ENCODE measurements at regions not wholly inside any gene's neighbourhood (a gene's known extent, or its start where the extent isn't known, plus 50 kb on each side); places are given as distances from the start of the nearest gene placed in this dataset.

GRCh38 chr5:175805256-175806011 is 65.9 kb upstream of the CPLX2 start:
- no peak for DNase-seq (ENCODE audit: low spot score)

DNA sequence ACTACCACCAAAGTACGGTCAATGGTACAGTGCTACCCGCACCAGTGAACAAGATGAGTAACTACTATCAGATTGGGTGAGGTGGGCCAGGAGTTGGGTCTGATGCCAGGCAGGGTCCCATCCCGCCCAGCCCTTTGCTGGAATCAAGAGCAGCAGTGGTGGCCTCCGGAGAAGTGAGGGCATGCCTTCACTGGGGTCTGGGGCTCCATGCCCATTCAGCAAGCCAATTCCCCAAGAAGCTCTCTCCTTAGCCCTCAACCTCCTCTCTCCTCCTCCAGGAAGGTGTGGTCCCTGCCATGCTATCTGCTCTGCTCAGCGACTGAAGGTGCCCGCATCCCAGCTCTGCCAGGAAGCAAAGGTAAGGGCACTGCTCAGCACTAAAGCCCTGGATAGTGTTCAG is 62.7 kb upstream of the CPLX2 start:
- no peak for DNase-seq (ENCODE audit: low spot score)

DNA sequence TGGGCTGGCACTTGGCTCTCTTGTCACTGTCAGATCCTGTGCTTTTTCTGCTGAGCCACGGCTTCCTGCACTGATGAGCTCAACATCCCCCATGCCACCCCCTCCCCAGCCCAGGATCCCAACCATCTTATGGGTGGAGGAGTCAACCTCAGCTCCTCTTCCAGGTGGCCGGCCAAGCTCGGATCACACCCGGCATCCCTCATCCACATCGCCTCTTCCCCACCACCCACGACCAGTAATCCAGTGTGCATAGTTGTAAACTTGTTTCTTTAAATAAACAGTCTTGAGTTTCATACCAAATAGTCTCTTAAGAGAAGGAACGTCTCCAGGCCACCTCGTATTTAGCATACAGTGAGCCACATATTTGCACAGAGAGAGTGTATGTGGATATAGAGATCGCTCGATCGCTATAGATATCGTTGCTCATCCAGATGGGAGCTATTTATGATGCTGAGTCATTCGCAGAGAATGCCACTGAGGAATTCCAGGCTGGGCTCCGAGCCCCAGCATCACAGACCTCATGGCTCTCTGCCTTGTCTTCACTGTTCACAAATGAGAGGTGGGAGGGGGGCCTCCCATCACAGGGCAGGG is 61.8 kb upstream of the CPLX2 start:
- peak; percentile 84 for DNase-seq (ENCODE audit: low spot score)

GRCh38 chr5:175810457-175810856 is 60.9 kb upstream of the CPLX2 start:
- DNase-seq (ENCODE audit: low spot score): no peak

- DNase-seq (ENCODE audit: low spot score): no peak
Measured at GRCh38 chr5:175811589-175811988, 59.8 kb upstream of the CPLX2 start.

- no peak for DNase-seq (ENCODE audit: low spot score)
Measured at GRCh38 chr5:175813943-175814630, 57.3 kb upstream of the CPLX2 start.

- peak; percentile 94 for DNase-seq (ENCODE audit: low spot score)
Measured at GRCh38 chr5:175814691-175815090, 56.7 kb upstream of the CPLX2 start.

DNA sequence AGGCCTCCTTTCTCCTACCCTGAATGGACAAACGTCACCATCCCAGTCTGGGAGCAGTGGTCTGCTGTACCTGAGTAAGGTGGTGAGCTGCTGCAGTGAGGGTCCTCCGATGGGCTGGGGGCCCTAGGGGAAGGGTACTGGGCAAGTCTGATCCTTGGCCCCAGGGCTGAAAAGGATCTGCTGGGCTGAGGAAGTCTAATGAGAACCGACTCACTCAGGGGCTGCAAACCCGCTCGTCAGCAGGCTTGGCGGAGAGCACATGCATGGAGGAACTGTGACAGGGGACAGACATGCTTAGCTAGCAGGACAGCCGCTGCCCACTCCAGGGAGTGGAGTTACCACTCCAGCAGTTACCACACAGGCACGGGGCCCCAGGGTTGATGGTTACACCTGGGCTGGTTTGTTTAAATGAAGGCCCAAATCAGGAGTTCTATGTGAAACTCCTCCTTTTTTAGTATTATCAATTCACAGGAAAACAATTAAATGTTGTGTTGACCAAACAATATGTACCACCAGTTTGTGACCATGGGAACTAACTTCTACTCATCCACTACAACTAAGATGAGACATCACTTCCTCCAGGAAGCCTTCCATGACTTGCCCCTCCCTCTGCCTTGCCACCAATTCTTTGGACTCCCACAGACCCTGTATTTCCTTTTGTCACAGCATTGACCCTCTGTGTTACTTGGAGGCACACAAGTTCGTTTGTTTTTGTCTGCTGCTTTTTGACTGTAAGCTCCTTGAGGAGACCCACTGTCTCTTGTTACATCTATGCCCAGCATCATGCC is 56.1 kb upstream of the CPLX2 start:
- no peak for DNase-seq (ENCODE audit: low spot score)

DNA sequence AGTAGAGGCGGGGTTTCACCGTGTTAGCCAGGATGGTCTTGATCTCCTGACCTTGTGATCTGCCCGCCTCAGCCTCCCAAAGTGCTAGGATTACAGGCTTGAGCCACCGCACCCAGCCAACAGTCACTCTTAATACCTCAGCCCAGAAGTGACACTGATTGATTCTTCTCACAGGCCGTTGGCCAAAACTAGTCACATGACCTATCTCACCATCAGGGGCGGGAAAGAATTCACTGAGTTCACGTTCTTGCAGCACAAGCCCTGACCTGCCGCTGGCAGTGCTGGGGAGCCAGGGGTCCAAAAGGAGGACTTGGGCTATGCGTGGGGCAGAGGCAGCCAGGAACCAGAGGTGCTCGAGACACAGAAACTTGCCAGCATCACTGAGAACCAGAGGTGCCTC is 55.0 kb upstream of the CPLX2 start:
- no peak for DNase-seq (ENCODE audit: low spot score)

GRCh38 chr5:175819090-175819425 is 52.3 kb upstream of the CPLX2 start:
- DNase-seq (ENCODE audit: low spot score): no peak

DNA sequence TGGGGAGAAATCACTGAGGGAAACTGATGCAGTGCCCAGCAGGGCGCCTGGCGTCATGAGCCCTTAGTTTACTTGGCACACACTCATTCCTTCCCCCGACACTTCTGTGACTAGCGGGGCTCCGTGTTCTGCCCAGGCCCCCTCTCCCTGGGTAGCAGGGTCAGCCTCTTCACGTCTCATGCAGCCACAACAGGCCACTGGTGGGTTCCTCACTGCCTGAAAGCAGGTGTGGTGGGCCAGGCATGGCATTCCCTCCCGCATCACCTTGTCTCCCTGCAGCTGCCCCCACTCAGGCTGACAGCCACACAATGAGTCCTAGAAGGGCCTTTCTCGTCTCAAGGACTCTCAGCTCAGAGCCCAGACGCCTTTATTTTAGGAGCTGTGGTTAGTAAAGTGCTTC is 51.1 kb upstream of the CPLX2 start:
- DNase-seq (ENCODE audit: low spot score): no peak
